ENCODE measurements at regions not wholly inside any gene's neighbourhood (a gene's known extent, or its start where the extent isn't known, plus 50 kb on each side); places are given as distances from the start of the nearest gene placed in this dataset.

DNA sequence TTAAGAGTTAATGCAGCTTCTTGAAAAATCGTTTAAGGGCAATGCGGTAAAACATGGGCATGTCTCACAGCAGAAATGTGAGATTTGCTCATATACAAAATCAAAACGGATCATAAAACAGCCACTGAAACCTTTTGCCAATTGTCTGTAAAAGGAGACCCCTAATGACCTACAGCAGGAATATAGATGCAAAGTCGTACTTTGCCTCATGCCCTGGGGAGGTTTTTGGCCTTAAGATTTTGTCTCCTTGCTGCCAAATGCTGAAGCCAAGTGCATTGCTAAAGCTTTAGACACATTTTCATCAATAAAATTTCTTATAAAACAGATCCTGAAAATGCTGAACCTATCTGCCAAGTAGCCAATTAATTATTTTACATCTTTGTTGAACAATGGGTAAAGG, 226.9 kb downstream of the TGFB2 start:
- no peak overlapping the region for H3K4me3 Mint-ChIP-seq (ENCODE audit: unreplicated experiment)
- intact Hi-C loops (cut with micrococcal nuclease; ENCODE audit: unreplicated experiment), result no loop called here
- ChIA-PET CTCF (no interaction called here), POLR2A (no interaction called here)
- H3K4me1 ChIP-seq, result peaks cover 8% of the 10 kb centered on the region; the same call in 1 of the 2 replicates
- H3K4me3 ChIP-seq (ENCODE audit: low read depth, low read length), result no peak overlapping the region
- no peak for DNase-seq
- peaks cover 20% of the 10 kb centered on the region for H3K9me3 Mint-ChIP-seq (ENCODE audit: unreplicated experiment)
- no peaks in the 10 kb centered on the region for H3K36me3 Mint-ChIP-seq (ENCODE audit: insufficient read depth, unreplicated experiment)
- no peaks in the 10 kb centered on the region for H3K36me3 ChIP-seq (ENCODE audit: control insufficient read depth, insufficient read depth, low read length)
- H3K9me3 ChIP-seq, result no peaks in the 10 kb centered on the region
- BruUV-seq (replicated peaks), result no TSS peak
- no peaks in the 10 kb centered on the region for H3K27me3 ChIP-seq (replicated peaks; ENCODE audit: control insufficient read depth, insufficient read depth, low read length)
- H3K27me3 Mint-ChIP-seq (ENCODE audit: insufficient read depth, unreplicated experiment), result no peaks in the 10 kb centered on the region
- no peak for TF ChIP-seq CTCF (IDR thresholded peaks at IDR 0.05; ENCODE audit: insufficient read depth in 1 of 2, low read depth in 1 of 2, low read length in 1 of 2, severe bottlenecking in 1 of 2, unreplicated experiment in 1 of 2)
- no peaks in the 10 kb centered on the region for H3K4me1 Mint-ChIP-seq (ENCODE audit: low read depth, unreplicated experiment)
- H3K27ac Mint-ChIP-seq (ENCODE audit: unreplicated experiment), result no peak overlapping the region

DNA sequence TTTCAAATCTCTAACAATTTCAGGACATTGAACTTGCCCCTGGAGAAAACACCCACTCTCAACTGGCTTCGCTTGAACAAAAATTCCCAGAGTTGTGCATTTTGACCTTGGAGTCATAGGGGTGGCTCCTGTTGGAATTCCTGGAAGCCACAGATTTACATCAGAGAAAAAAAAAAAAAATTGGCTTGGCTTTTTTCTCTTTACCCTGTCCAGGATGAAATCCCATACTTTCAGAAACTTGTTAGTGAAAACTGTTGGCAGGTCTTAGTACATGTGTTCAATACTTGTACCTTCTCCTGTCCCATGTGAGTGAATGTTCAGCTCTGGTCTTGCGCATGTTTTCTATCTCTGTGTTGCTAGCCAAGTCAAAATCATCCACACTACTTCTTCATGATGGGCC, 228.8 kb downstream of the TGFB2 start:
- Mint-ChIP-seq H3K4me3 (ENCODE audit: unreplicated experiment) (no peak overlapping the region), H3K9me3 (ENCODE audit: unreplicated experiment) (peaks cover 20% of the 10 kb centered on the region), H3K36me3 (ENCODE audit: insufficient read depth, unreplicated experiment) (no peaks in the 10 kb centered on the region), H3K27ac (ENCODE audit: unreplicated experiment) (no peak overlapping the region), H3K27me3 (ENCODE audit: insufficient read depth, unreplicated experiment) (no peaks in the 10 kb centered on the region), H3K4me1 (ENCODE audit: low read depth, unreplicated experiment) (no peaks in the 10 kb centered on the region)
- no peak for TF ChIP-seq CTCF (IDR thresholded peaks at IDR 0.05; ENCODE audit: insufficient read depth in 1 of 2, low read depth in 1 of 2, low read length in 1 of 2, severe bottlenecking in 1 of 2, unreplicated experiment in 1 of 2)
- H3K4me1 ChIP-seq, result peaks cover 8% of the 10 kb centered on the region; the same call in 1 of the 2 replicates
- POLR2A ChIA-PET, result no interaction called here
- H3K4me3 ChIP-seq (ENCODE audit: low read depth, low read length), result no peak overlapping the region
- no peaks in the 10 kb centered on the region for H3K36me3 ChIP-seq (ENCODE audit: control insufficient read depth, insufficient read depth, low read length)
- no peaks in the 10 kb centered on the region for H3K27me3 ChIP-seq (replicated peaks; ENCODE audit: control insufficient read depth, insufficient read depth, low read length)
- intact Hi-C loops (cut with micrococcal nuclease; ENCODE audit: unreplicated experiment), result no loop called here
- no peak for DNase-seq
- CTCF ChIA-PET, result no interaction called here
- no TSS peak for BruUV-seq (replicated peaks)
- no peaks in the 10 kb centered on the region for H3K9me3 ChIP-seq

GRCh38 chr1:218575079-218575478, 229.9 kb downstream of the TGFB2 start:
- ChIA-PET POLR2A (no interaction called here), CTCF (no interaction called here)
- Mint-ChIP-seq H3K27me3 (ENCODE audit: insufficient read depth, unreplicated experiment) (no peaks in the 10 kb centered on the region), H3K4me3 (ENCODE audit: unreplicated experiment) (no peak overlapping the region), H3K27ac (ENCODE audit: unreplicated experiment) (no peak overlapping the region), H3K9me3 (ENCODE audit: unreplicated experiment) (peaks cover 15% of the 10 kb centered on the region), H3K4me1 (ENCODE audit: low read depth, unreplicated experiment) (no peaks in the 10 kb centered on the region), H3K36me3 (ENCODE audit: insufficient read depth, unreplicated experiment) (no peaks in the 10 kb centered on the region)
- no TSS peak for BruUV-seq (replicated peaks)
- no peaks in the 10 kb centered on the region for H3K9me3 ChIP-seq
- H3K27me3 ChIP-seq (replicated peaks; ENCODE audit: control insufficient read depth, insufficient read depth, low read length), result no peaks in the 10 kb centered on the region
- intact Hi-C loops (cut with micrococcal nuclease; ENCODE audit: unreplicated experiment), result no loop called here
- H3K36me3 ChIP-seq (ENCODE audit: control insufficient read depth, insufficient read depth, low read length), result no peaks in the 10 kb centered on the region
- TF ChIP-seq CTCF (IDR thresholded peaks at IDR 0.05; ENCODE audit: insufficient read depth in 1 of 2, low read depth in 1 of 2, low read length in 1 of 2, severe bottlenecking in 1 of 2, unreplicated experiment in 1 of 2), result no peak
- H3K4me1 ChIP-seq, result peaks cover 8% of the 10 kb centered on the region; the same call in 1 of the 2 replicates
- DNase-seq, result no peak
- no peak overlapping the region for H3K4me3 ChIP-seq (ENCODE audit: low read depth, low read length)
